GM19455 (cell line): ENCODE measurements at regions not wholly inside any gene's neighbourhood (a gene's known extent, or its start where the extent isn't known, plus 50 kb on each side); places are given as distances from the start of the nearest gene placed in this dataset.

Experiments
- ATAC-seq: cut with Tn5 transposase; IDR thresholded peaks from one replicate; pipeline ENCODE4 v1.9.1; 2021; ENCODE audit not compliant: unreplicated experiment

DNA sequence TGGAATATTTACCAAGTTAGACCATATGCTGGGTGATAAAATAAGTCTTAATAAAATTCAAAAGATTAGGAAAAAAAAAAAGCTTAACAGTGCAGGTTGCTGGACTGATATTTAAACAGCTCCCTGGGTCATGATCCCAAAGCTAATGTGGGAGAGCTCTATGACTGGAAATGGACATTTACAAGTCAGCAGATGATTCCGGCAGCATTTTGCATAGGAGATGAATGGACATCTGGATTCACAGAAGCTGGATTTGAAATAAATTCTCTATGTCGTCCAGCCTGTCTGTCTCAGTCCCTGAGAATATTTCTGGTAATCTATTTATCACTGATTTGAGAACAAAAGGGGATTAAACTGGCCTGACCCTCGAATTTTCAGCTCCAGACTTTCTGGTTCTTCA, 52.3 kb upstream of the KLHL25 start:
- no peak for ATAC-seq

DNA sequence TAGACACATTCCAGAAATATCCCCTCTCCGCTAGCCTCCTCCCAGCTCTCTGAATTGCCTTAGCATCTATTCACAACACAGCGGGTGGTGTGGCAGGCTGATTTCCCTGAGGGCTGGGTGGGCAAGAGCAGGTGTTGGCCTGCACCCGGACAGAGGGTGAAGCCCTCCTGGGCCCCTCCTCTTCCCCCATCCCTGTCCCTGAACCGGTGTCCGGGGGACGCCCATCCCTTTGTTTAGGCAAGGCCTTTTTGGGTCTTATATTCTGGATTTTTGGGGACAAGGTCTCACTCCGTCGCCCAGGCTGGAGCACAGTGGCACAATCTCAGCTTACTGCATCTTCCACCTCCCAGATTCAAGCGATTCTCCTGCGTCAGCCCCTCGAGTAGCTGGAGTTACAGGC, 55.2 kb upstream of the KLHL25 start:
- ATAC-seq, result no peak

- ATAC-seq, result no peak
Observed at GRCh38 chr15:85852969-85853368, 58.2 kb upstream of the KLHL25 start.

- no peak for ATAC-seq
Observed at GRCh38 chr15:85854345-85855097, 59.8 kb upstream of the KLHL25 start.

- ATAC-seq, result peak; percentile 90
Observed at GRCh38 chr15:85858586-85859375, 64.1 kb upstream of the KLHL25 start.

DNA sequence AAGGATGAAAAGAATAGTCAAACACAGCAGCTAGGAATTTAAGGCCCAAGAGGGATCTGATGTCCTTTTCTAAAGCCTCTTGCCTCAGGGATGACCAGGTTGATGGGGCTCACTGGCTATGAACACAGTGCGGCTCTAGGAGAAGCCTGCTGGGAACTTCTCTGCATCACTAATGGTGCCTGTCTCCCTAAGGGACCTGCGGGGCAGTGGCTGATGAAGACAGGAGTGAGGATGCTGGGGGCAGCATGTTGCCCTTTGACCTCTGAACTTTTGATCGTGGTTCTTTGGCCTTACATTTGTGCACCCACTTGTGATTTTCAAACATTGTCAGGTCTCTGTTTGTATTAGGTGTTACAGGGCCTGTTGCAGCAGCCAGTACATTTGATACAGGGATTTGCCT, 64.9 kb upstream of the KLHL25 start:
- no peak for ATAC-seq

DNA sequence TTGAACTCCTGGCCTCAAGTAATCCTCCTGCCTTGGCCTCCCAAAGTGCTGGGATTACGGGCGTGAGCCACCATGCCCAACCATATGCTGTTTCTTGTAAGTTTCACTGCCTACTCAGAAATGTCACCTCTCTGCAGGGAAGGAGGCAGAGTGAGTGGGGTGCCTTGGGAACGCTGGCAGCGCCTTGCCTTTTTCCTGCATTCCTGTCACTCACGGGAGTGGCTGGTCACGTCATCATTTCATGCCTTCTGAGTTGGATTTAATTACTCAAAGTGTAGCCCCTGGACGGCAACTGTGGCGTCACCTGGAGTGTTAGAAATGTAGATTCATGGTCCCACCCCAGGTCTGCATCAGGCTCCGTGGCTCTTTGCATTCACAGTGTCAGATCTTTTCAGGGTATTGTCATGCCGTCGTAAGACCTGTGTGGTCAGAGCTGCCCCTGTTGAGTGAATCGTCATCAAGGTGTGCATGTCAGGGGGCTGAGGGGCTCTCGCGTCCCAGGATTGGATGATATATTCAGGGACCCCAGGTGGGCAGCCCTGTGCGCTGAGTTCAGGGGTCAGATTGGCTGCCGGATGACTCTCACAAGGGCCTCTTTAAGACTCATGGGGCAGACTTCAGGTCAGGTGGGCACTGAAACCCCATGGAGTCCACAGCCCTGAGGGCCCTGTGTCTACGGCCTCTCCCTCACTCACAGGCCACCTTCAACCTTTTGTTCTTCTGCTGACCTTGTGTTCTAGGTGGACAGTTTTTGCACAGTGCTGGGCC, 65.9 kb upstream of the KLHL25 start:
- ATAC-seq, result no peak

GRCh38 chr15:85865070-85865684, 70.5 kb upstream of the KLHL25 start:
- no peak for ATAC-seq

- ATAC-seq, result no peak
Observed at GRCh38 chr15:85867250-85867649, 72.5 kb upstream of the KLHL25 start.

- no peak for ATAC-seq
Observed at GRCh38 chr15:85869124-85869523, 74.4 kb upstream of the KLHL25 start.

DNA sequence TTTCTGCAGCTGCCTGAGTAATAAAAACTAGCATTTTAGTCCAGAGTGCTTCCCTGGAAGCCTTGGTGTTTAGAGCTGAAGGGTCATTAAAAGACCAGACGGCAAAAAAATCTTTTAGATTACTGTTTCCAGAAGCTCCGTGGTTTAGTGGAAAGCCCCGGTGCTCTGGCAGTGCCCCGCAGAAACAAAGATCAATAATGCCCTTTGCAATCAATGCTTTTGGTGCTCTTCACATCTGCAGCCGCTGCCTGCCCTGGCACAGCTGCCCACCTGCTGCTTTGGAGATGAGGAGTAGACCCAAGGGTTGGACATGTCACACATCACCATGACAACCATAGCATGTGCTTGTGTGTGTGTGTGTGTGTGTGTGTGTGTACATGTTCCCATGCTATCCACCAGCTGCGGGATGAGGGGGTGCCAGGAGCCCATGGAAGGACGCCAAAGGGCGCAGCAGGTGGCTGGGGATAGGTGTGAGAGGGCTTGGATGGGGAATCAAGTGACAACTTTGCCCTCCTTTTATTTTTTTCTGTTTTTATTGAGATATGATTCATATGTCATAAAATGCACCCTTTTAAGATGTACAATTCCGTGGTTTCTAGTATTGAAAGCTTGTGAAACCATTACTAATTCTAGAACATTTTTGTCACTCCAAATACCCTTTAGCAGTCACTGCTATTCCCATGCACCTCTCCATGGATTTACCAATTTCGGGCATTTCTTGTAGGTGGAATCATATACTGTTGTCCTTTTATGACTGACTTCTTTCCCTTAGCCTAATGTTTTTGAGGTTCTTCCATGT, 75.7 kb upstream of the KLHL25 start:
- no peak for ATAC-seq

DNA sequence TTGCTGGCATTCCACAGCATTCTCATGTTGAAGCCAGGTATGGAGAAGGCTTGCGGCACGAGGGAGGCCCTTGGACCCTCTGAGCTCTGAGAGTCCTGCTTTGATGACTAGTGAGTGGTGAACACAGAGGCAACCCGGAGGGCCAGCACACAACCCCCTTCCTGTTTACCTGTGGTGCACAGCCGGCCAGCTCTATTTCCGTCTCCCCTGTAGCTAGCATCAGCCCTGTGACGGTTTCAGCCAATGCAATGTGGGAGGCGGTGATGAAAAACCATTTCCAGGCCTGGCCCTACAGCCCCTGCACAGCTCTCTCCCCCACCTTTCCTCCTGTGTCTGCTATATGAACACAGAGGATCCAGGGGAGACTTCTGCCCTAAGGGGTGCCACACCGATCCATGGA, 76.8 kb upstream of the KLHL25 start:
- ATAC-seq, result no peak

DNA sequence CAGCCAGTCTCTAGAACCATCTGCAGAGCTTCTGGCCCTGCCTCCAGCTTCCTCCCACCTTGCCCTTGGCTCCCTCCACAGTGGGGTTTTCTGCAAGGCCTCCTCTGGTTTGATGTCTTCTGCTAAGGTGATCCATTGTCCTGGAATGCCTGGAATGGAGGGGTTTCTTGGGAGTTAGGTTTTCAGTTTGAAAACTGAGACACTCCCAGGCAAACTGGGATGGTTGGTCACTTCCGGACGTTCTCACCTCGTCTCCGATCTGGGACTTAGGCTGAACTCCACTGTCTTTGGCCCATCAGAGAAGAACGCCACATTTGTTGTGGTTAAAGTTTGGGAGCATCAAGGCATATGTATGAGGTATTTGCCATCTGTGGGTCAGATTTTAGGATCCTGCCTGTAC, 77.4 kb upstream of the KLHL25 start:
- no peak for ATAC-seq

DNA sequence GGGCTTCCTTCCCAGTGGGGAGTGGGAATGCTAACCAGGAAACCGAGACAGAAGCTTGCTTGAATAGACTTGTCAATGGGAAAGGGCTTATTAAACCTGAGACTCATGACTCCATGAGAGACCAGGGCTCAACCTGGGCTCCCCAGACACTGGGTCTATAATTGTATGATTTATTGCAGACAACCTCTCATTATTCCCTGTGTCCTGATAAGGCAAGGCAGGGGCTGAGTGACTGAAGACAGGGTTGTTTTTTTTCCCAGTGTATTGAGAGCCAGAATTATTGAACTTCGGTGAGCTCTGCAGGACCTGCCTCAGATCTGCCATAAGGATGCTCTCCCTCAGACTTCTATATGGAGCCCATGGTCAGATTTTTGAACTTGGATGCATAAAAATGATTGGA, 79.5 kb upstream of the KLHL25 start:
- no peak for ATAC-seq

- ATAC-seq, result no peak
Observed at GRCh38 chr15:85875756-85876155, 81.0 kb upstream of the KLHL25 start.

DNA sequence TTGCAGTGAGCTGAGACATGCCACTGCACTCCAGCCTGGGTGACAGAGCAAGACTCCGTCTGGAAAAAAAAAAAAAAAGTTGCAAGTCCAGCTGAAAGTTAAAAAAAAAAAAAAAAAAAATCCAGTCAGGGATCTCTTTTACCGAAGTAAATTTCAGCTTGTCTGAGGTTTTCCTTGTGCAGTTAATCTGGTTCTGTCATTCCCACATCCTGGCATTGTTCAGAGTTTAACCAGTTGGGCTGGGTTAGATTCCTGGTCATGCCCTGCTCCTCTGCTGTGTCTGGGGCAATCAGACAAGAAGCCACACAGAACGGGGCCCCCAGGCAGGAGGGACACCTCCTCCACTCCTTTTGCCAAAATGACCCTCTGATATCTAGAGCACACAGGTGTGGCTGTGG, 84.1 kb upstream of the KLHL25 start:
- ATAC-seq, result no peak

DNA sequence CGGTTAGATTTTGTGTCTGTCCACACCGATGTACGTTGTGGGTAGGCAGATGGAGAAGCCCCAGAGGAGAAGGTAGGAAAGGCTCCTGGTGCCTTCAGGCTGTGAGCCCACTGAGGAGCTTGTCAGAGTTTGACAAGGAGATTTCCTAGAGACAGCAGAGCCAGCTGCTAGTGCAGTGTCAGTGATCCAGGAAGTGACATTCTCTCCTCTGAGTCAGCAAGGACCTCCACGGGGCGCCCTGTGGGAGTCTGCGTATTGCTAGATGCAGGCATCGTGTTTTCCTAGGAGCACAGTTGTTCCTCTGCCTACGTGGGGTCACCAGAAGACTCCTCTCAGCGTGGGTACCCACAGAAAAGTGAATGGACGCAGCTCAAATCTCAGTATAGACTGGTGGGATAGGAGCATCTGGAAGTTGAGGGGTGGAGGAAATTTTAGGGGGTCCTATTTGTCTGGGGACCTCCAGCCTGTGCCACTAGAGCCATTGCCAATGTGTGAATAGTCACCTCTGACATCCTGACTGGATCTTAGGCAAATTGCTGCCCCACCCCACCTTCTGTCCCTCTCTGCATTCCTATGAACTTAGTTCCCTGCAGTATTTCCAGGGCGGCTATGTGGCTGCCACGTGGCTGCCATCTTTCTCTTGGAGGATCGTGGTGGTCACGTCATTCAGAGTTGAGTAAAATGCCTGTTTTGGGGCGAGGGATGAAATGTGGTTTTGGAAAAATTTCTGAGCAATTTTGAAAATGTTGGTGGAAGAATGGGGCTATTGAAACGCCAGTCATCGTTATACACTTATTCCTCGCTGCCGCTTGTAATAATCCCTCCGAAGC, 84.8 kb upstream of the KLHL25 start:
- no peak for ATAC-seq

GRCh38 chr15:85880501-85881190, 85.9 kb upstream of the KLHL25 start:
- ATAC-seq, result no peak

DNA sequence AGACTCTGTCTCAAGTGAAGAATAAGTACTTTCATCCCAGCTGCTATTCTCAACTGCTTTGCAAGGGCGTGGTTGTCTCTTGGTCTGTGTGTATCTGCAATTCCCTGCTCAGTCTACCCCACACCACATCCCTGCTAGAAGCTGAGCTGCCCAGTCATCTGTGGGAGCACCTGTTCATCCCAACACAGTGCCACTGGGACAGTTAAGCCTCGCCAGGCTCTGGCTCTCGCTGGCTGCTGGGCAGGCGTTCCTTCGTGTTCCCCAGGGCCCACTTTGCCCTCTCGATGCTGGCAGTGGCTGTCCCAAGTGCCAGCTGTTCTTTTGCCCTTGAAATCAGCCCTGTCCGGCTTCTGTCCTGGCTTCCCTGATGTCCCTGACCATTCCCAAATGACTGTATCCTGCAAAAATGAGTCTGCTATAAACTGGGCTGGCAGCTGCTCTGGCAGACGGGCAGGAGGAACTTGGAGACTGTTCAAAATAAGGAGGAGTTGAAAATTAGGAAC, 91.6 kb upstream of the KLHL25 start:
- no peak for ATAC-seq
